B cell (primary cell): ENCODE measurements at regions not wholly inside any gene's neighbourhood (a gene's known extent, or its start where the extent isn't known, plus 50 kb on each side); places are given as distances from the start of the nearest gene placed in this dataset.
A peak's percentile ranks its signal among the peaks of the same experiment; 100 is the strongest.

Experiments
- ATAC-seq: fragments of 200-7000 bp; cut with Tn5 transposase; one replicate; pipeline ENCODE4 v1.10.0; 2021; ENCODE audit warnings: low read depth, mild to moderate bottlenecking, moderate number of reproducible peaks, moderate library complexity
- CTCF ChIA-PET: fragments of 350-600 bp; sonication (Branson Sonifier 250); formaldehyde crosslinking; loops from one replicate; lab custom pipeline; 2021; ENCODE audit warnings: antibody characterized with exemption, inconsistent platforms; lab: Charles Lee
- POLR2A ChIA-PET: fragments of 350-600 bp; sonication (Branson Sonifier 250); formaldehyde crosslinking; loops from one replicate; lab custom pipeline; 2021; ENCODE audit warnings: antibody characterized with exemption; lab: Charles Lee
- DNase-seq: peaks from one replicate; pipeline ENCODE4 v3.0.0; 2013
- H2AFZ ChIP-seq: 2 replicates; pipeline ENCODE4 v1.6.1; 2012; ENCODE audit warnings: mild to moderate bottlenecking, low read depth, low read length; ENCODE audit not compliant: insufficient read depth, poor library complexity, severe bottlenecking
- H3K27ac ChIP-seq, 2 donors: 1 replicate in 1 of 2; 2 replicates in 1 of 2; pipeline ENCODE4 v1.5.1; 2012 to 2013; ENCODE audit warnings: low read length in 2 of 2, mild to moderate bottlenecking in 2 of 2, moderate library complexity in 1 of 2
- H3K27me3 ChIP-seq, 4 experiments: fragments of 200-600 bp in 1 of 4; sonication (generic) in 1 of 4; replicated peaks in 1 of 4; 1 replicate in 2 of 4; 2 replicates in 2 of 4; pipeline versions ENCODE4 v1.6.1 to v1.7.0; 2013 to 2016; ENCODE audit warnings: low read length in 3 of 4, mild to moderate bottlenecking in 2 of 4, mixed read lengths in 1 of 4, moderate library complexity in 1 of 4; ENCODE audit not compliant: insufficient read depth in 4 of 4, control insufficient read depth in 3 of 4; ENCODE audit errors: control extremely low read depth in 1 of 4
- H3K36me3 ChIP-seq, 2 experiments: replicated peaks in 1 of 2; 1 replicate in 1 of 2; 2 replicates in 1 of 2; pipeline versions ENCODE4 v1.6.1 to v1.7.1; 2013; ENCODE audit warnings: low read length in 1 of 2; ENCODE audit not compliant: insufficient read depth in 2 of 2, control insufficient read depth in 1 of 2; ENCODE audit errors: control extremely low read depth in 1 of 2, extremely low read depth in 1 of 2
- H3K4me1 ChIP-seq, 2 donors: fragments of 200-600 bp in 1 of 2; sonication (generic) in 1 of 2; 1 replicate in 1 of 2; 2 replicates in 1 of 2; pipeline versions ENCODE4 v1.5.1 to v1.6.1; 2013 to 2017; ENCODE audit warnings: low read length in 2 of 2; ENCODE audit not compliant: control insufficient read depth in 2 of 2, insufficient read depth in 2 of 2
- H3K4me2 ChIP-seq: replicated peaks from 2 replicates; pipeline ENCODE3; 2012; ENCODE audit warnings: mild to moderate bottlenecking, low read depth, low read length; ENCODE audit not compliant: poor library complexity, severe bottlenecking
- H3K4me3 ChIP-seq, 5 experiments: fragments of 200-600 bp in 1 of 5; sonication (generic) in 1 of 5; 1 replicate in 3 of 5; 2 replicates in 2 of 5; pipeline versions ENCODE4 v1.5.1 to v1.7.0; 2011 to 2016; ENCODE audit warnings: low read length in 4 of 5, mild to moderate bottlenecking in 4 of 5, low read depth in 2 of 5, control low read depth in 1 of 5, moderate library complexity in 1 of 5; ENCODE audit not compliant: insufficient read depth in 1 of 5; ENCODE audit errors: control extremely low read depth in 1 of 5, extremely low read depth in 1 of 5
- H3K79me2 ChIP-seq: fragments of 200-600 bp; sonication (generic); one replicate; pipeline ENCODE4 v1.6.0; 2016; ENCODE audit warnings: low read length; ENCODE audit not compliant: control insufficient read depth, insufficient read depth
- H3K9ac ChIP-seq: fragments of 200-600 bp; sonication (generic); 2 replicates; pipeline ENCODE4 v1.6.1; 2017; ENCODE audit warnings: mild to moderate bottlenecking, low read length, moderate library complexity
- H3K9me3 ChIP-seq, 3 donors: one replicate each; pipeline versions ENCODE4 v1.6.1 to v1.7.1; 2013; ENCODE audit warnings: low read length in 2 of 3; ENCODE audit not compliant: control insufficient read depth in 2 of 3, insufficient read depth in 1 of 3; ENCODE audit errors: control extremely low read depth in 1 of 3
- H4K20me1 ChIP-seq: 2 replicates; pipeline ENCODE4 v1.6.0; 2012; ENCODE audit warnings: mild to moderate bottlenecking, low read length; ENCODE audit not compliant: insufficient read depth, control insufficient read depth, poor library complexity, severe bottlenecking
- H3K27ac Mint-ChIP-seq: one replicate; pipeline ENCODE4 v1.8.0; 2021; ENCODE audit warnings: mixed read lengths
- H3K27me3 Mint-ChIP-seq: one replicate; pipeline ENCODE4 v1.8.0; 2021; ENCODE audit warnings: mixed read lengths
- H3K4me1 Mint-ChIP-seq: one replicate; pipeline ENCODE4 v1.8.0; 2021; ENCODE audit warnings: mixed read lengths
- H3K4me3 Mint-ChIP-seq: one replicate; pipeline ENCODE4 v1.8.0; 2021; ENCODE audit warnings: mixed read lengths
- H3K9me3 Mint-ChIP-seq: one replicate; pipeline ENCODE4 v1.8.0; 2022; ENCODE audit warnings: mixed read lengths; ENCODE audit not compliant: insufficient read depth
- EZH2 ChIP-seq: IDR thresholded peaks from 2 replicates; pipeline ENCODE4 v1.6.1; 2012; ENCODE audit warnings: borderline replicate concordance, low read depth, mild to moderate bottlenecking, moderate library complexity, low read length; ENCODE audit not compliant: insufficient read depth, poor library complexity, severe bottlenecking
- WGBS: methylation state at CpG from one replicate; pipeline ENCODE4 v1.1.5; 2013; ENCODE audit warnings: missing lambda C conversion rate; ENCODE audit not compliant: insufficient coverage; 5-methylcytosine and 5-hydroxymethylcytosine counted together
- intact Hi-C: fragments of 100-400 bp; cut with micrococcal nuclease; formaldehyde crosslinking; loops from one replicate; pipeline ENCODE4 v1.10.0; 2022
- TF ChIP-seq, protein P1 (sequence below): fragments of 200-600 bp; IDR thresholded peaks from one replicate; pipeline ENCODE4 v1.8.0; 2022; ENCODE audit warnings: antibody characterized with exemption, mild to moderate bottlenecking

- 24% methylated on average over 8 of the region's 12 CpGs for WGBS
- no peak overlapping the region for H2AFZ ChIP-seq
- no peak overlapping the region for H3K4me3 ChIP-seq
- CTCF ChIA-PET, result no interaction called here
- H4K20me1 ChIP-seq, result no peaks in the 10 kb centered on the region
- H3K27me3 ChIP-seq, result peaks cover 0 to 17% (median 0%) of the 10 kb centered on the region in 4 experiments
- H3K4me2 ChIP-seq, result peak overlapping the region; percentile 40
- Mint-ChIP-seq H3K9me3 (no peaks in the 10 kb centered on the region), H3K27ac (no peak overlapping the region), H3K4me1 (peaks cover 7% of the 10 kb centered on the region), H3K4me3 (no peak overlapping the region), H3K27me3 (peaks cover 37% of the 10 kb centered on the region)
- H3K36me3 ChIP-seq, result no peaks in the 10 kb centered on the region
- ATAC-seq (no peak), DNase-seq (peak; percentile 7)
- intact Hi-C loops, result no loop called here
- POLR2A ChIA-PET, result no interaction called here
- H3K4me1 ChIP-seq, result peaks cover 0 to 5% of the 10 kb centered on the region in 2 donors
- no peaks in the 10 kb centered on the region for H3K79me2 ChIP-seq
- no peak overlapping the region for H3K9ac ChIP-seq
- no peak overlapping the region for H3K27ac ChIP-seq
- peaks cover 0 to 4% (median 1%) of the 10 kb centered on the region in 3 donors for H3K9me3 ChIP-seq
- TF ChIP-seq EZH2, result no peak
- TF ChIP-seq, protein P1, sequence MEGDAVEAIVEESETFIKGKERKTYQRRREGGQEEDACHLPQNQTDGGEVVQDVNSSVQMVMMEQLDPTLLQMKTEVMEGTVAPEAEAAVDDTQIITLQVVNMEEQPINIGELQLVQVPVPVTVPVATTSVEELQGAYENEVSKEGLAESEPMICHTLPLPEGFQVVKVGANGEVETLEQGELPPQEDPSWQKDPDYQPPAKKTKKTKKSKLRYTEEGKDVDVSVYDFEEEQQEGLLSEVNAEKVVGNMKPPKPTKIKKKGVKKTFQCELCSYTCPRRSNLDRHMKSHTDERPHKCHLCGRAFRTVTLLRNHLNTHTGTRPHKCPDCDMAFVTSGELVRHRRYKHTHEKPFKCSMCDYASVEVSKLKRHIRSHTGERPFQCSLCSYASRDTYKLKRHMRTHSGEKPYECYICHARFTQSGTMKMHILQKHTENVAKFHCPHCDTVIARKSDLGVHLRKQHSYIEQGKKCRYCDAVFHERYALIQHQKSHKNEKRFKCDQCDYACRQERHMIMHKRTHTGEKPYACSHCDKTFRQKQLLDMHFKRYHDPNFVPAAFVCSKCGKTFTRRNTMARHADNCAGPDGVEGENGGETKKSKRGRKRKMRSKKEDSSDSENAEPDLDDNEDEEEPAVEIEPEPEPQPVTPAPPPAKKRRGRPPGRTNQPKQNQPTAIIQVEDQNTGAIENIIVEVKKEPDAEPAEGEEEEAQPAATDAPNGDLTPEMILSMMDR, result no peak
Measured at GRCh38 chr20:24872291-24873024, 76.6 kb upstream of the CST7 start.

GRCh38 chr20:24873025-24873620 lies 75.9 kb upstream of the CST7 start:
- CTCF ChIA-PET, result no interaction called here
- Histone ChIP-seq H3K9ac (no peak overlapping the region), H3K4me3 (no peak overlapping the region), H3K36me3 (no peaks in the 10 kb centered on the region), H2AFZ (no peak overlapping the region), H4K20me1 (no peaks in the 10 kb centered on the region), H3K27ac (no peak overlapping the region), H3K27me3 (peaks cover 0 to 17% (median 0%) of the 10 kb centered on the region in 4 experiments), H3K9me3 (peaks cover 0 to 4% (median 1%) of the 10 kb centered on the region in 3 donors), H3K4me2 (peak overlapping the region; percentile 40), H3K4me1 (peaks cover 0 to 5% of the 10 kb centered on the region in 2 donors), H3K79me2 (no peaks in the 10 kb centered on the region)
- peaks cover 7% of the 10 kb centered on the region for H3K4me1 Mint-ChIP-seq
- no peak overlapping the region for H3K4me3 Mint-ChIP-seq
- intact Hi-C loops, result no loop called here
- 20% methylated on average over 26 of the region's 26 CpGs for WGBS
- H3K27me3 Mint-ChIP-seq, result peaks cover 37% of the 10 kb centered on the region
- TF ChIP-seq, protein P1, result no peak
- TF ChIP-seq EZH2, result no peak
- no peak for DNase-seq
- H3K9me3 Mint-ChIP-seq, result no peaks in the 10 kb centered on the region
- no peak overlapping the region for H3K27ac Mint-ChIP-seq
- POLR2A ChIA-PET, result no interaction called here
- no peak for ATAC-seq
